ENCODE measurements at regions not wholly inside any gene's neighbourhood (a gene's known extent, or its start where the extent isn't known, plus 50 kb on each side); places are given as distances from the start of the nearest gene placed in this dataset.

DNA sequence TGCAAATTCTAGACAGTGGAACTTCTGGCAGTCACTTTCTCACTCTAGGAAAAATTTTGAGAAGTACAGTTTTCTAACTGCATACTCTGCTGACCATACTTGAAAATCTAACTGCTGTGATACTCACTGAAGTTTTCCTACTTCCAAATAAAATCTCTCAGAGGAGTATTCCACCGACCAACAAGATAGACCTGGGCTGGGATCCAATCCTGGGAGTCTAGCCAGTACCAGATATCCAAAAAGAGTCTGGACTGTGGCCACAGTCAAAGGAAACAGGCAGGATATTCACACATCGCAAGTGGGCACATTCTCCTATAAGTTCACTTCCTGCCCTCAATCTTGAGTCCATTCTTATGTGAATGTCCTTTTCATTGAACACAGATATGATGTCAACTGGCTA lies 1138.7 kb upstream of the PCDH7 start:
- Mint-ChIP-seq H3K36me3 (no peaks in the 10 kb centered on the region), H3K4me3 (no peak overlapping the region), H3K27ac (no peak overlapping the region), H3K9me3 (peaks cover 14% of the 10 kb centered on the region), H3K27me3 (no peaks in the 10 kb centered on the region), H3K4me1 (no peaks in the 10 kb centered on the region)
- no peak for DNase-seq
- CTCF ChIA-PET: no interaction called here

DNA sequence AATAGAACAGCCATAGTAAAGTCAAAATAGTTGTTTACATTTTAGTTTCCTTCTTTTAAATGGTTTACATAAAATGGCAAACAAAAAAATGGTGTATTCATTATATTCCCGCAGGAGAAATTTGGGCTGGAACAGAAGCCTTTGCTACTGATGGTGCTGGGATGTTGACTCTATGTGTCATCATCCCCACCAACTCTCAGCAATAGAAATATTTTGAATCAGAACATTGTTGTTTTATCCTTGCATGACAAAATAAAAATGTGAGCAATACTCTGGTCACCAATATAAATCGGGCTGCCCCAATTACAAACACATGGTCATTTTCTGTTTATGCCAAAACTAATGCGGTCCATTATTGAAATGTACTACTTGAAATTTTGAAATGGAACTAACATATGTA lies 1131.6 kb upstream of the PCDH7 start:
- Mint-ChIP-seq H3K27me3 (no peaks in the 10 kb centered on the region), H3K27ac (no peak overlapping the region), H3K9me3 (peaks cover 14% of the 10 kb centered on the region), H3K4me1 (no peaks in the 10 kb centered on the region), H3K36me3 (no peaks in the 10 kb centered on the region), H3K4me3 (no peak overlapping the region)
- DNase-seq: no peak
- CTCF ChIA-PET: no interaction called here

DNA sequence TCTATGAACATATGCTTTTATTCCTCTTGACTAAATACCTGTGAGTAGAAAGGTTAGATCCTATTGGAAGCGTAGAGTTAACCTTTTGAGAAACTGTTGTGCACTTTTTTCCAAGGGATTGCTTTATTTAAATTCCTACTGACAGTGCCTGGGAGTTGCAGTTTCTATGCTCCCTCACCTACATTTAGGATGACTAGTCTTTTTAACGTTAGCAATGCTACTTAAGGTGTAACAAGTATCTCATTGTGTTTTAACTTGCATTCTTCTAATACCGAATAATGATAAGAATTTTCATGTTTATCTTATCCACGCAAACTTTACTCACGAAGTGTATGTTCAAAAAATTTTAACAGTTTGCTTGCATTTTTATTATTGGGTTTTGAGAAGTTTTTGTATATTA lies 1123.9 kb upstream of the PCDH7 start:
- Mint-ChIP-seq H3K9me3 (peaks cover 6% of the 10 kb centered on the region), H3K4me1 (no peaks in the 10 kb centered on the region), H3K27me3 (no peaks in the 10 kb centered on the region), H3K4me3 (no peak overlapping the region), H3K36me3 (no peaks in the 10 kb centered on the region), H3K27ac (no peak overlapping the region)
- DNase-seq: no peak
- CTCF ChIA-PET: no interaction called here

DNA sequence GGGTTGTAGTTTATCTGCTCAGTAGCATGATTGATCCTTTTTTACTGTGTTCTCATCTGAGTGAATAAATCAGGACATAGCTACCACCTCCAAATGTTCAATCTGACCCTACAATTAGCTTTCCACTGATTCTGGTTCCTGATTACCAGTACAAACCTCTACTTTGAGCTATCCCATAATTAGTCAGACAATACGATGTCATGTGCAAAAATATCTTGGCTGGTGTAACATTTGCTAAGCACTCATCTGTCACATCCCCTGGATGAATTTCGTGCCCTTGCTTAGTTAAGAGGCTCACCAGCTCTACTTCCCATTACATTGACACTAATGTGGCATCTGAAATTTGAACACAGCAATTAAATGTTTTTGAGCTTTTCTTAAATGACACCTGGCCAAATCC lies 1101.0 kb upstream of the PCDH7 start:
- no peak overlapping the region for H3K27ac Mint-ChIP-seq
- no peaks in the 10 kb centered on the region for H3K4me1 Mint-ChIP-seq
- DNase-seq: no peak
- no peaks in the 10 kb centered on the region for H3K36me3 Mint-ChIP-seq
- H3K9me3 Mint-ChIP-seq: peaks cover 8% of the 10 kb centered on the region
- no peaks in the 10 kb centered on the region for H3K27me3 Mint-ChIP-seq
- H3K4me3 Mint-ChIP-seq: no peak overlapping the region
- CTCF ChIA-PET: no interaction called here

DNA sequence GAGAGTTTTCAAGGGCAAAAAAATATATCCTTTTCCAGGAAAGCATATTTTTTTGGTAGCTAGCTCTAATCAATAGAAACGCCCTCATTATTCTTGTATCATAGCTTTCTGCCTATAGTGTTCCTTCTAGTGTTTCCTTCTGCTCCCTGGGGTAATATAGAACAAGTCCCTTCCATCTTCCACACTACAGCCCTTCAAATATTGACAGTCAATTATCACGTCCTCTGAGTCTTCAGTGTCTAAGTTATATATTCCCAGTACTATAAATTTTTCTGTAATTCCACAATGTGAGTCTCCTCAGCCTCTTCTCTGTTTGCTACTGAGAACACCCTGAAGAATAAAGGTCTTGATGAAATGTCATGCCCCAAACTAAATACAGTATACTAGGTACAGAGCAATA lies 1088.0 kb upstream of the PCDH7 start:
- no peak overlapping the region for H3K4me3 Mint-ChIP-seq
- H3K27me3 Mint-ChIP-seq: no peaks in the 10 kb centered on the region
- CTCF ChIA-PET: no interaction called here
- no peaks in the 10 kb centered on the region for H3K36me3 Mint-ChIP-seq
- no peak for DNase-seq
- no peak overlapping the region for H3K27ac Mint-ChIP-seq
- no peaks in the 10 kb centered on the region for H3K4me1 Mint-ChIP-seq
- H3K9me3 Mint-ChIP-seq: peaks cover 6% of the 10 kb centered on the region

DNA sequence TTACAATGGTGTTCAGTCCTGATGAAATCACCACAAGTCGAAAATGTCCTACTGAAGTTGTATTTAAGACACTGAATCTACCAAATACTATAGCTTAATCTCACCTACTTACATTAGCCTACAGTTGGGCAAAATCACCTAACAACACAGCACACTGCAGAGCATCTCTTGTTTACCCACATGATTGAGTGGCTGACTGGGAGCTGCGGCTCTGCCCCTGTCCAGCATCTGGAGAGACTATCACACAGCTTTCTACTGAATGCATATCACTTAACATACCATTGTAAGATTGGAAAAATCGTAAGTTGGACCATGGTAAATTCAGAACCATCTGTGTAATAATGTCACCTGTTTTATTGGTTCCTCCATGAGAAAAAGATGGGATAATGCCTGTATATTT lies 1083.2 kb upstream of the PCDH7 start:
- no peak for DNase-seq
- Mint-ChIP-seq H3K9me3 (peaks cover 4% of the 10 kb centered on the region), H3K4me3 (no peak overlapping the region), H3K27me3 (no peaks in the 10 kb centered on the region), H3K4me1 (no peaks in the 10 kb centered on the region), H3K27ac (no peak overlapping the region), H3K36me3 (no peaks in the 10 kb centered on the region)
- CTCF ChIA-PET: no interaction called here

DNA sequence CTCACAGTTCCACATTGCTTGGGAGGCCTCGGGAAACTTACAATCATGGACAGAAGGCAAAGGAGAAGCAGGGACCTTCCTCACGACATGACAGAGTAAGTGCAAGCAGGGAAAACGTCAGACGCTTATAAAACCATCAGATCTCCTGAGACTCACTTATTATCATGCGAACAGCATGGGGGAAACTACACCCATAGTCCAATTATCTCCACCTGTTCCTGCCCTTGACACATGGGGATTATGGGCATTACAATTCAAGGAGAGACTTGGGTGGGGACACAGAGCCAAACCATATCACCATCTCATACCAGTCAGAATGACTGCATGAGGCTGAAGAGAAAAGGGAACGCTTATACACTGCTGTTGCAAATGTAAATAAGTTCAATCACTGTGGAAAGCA lies 1066.9 kb upstream of the PCDH7 start:
- no peak overlapping the region for H3K27ac Mint-ChIP-seq
- H3K9me3 Mint-ChIP-seq: peaks cover 17% of the 10 kb centered on the region
- H3K4me3 Mint-ChIP-seq: no peak overlapping the region
- DNase-seq: no peak
- CTCF ChIA-PET: no interaction called here
- no peaks in the 10 kb centered on the region for H3K36me3 Mint-ChIP-seq
- H3K27me3 Mint-ChIP-seq: no peaks in the 10 kb centered on the region
- no peaks in the 10 kb centered on the region for H3K4me1 Mint-ChIP-seq

DNA sequence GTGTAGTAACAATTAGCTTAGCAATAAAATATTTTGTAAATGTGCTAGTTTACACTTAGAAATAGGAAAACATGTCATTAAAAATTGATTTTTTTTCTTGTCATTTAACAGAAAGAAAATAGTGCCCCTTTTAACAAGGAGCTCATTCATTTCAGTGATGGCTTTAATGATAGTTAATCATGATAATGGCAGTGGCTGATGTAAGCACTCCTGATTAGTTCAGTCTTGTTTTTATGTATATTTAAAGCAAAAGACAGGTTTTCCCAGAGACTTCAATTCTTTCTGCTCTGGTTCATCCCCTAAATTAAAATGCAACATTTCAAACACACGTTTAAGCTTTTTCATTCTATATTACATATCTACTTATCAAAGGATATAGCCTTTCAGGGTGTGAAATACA lies 1039.5 kb upstream of the PCDH7 start:
- CTCF ChIA-PET: no interaction called here
- DNase-seq: no peak
- Mint-ChIP-seq H3K4me1 (no peaks in the 10 kb centered on the region), H3K27ac (no peak overlapping the region), H3K4me3 (no peak overlapping the region), H3K27me3 (no peaks in the 10 kb centered on the region), H3K9me3 (peaks cover 10% of the 10 kb centered on the region), H3K36me3 (no peaks in the 10 kb centered on the region)

DNA sequence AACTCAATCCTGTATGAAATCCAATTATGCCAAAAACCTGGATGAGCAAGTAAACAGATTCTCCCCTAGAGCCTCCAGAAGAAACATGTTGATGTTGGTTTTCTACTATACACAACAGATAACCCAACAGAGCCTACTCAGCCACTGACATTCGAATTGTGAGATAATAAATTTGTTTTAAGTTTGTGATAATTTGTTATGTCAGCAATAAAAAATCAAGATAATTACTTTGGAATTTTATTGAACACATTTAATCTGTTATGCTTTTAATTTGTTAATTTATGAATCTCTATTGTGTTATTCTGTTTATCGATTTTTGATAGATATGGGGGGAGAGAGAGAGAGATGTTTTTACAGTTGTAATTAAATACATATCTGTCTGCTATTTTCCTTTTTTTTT lies 1016.1 kb upstream of the PCDH7 start:
- Mint-ChIP-seq H3K36me3 (no peaks in the 10 kb centered on the region), H3K27me3 (no peaks in the 10 kb centered on the region), H3K27ac (no peak overlapping the region), H3K9me3 (peaks cover 23% of the 10 kb centered on the region), H3K4me1 (no peaks in the 10 kb centered on the region), H3K4me3 (no peak overlapping the region)
- CTCF ChIA-PET: no interaction called here
- no peak for DNase-seq

DNA sequence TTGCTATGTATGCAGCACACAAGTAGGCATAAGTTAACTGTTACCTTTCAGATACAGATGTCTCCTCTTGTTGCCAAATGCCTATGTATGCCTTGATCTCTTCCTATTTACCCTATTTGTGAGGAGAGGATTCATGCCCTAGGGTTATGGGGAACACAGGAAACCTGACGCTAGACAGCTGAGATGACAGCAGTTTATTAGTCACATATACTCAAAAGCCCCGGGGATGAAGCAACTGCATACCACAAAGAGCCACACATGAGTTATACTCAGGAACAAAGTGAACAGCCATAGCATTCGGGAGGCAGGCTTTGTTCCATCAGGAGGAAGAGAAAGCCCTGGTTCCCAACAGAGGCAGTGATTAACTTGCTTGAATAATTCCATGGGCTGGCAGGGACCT lies 1011.7 kb upstream of the PCDH7 start:
- no peak for DNase-seq
- H3K27ac Mint-ChIP-seq: no peak overlapping the region
- no peaks in the 10 kb centered on the region for H3K27me3 Mint-ChIP-seq
- H3K36me3 Mint-ChIP-seq: no peaks in the 10 kb centered on the region
- no peaks in the 10 kb centered on the region for H3K4me1 Mint-ChIP-seq
- CTCF ChIA-PET: no interaction called here
- no peak overlapping the region for H3K4me3 Mint-ChIP-seq
- H3K9me3 Mint-ChIP-seq: peaks cover 8% of the 10 kb centered on the region

DNA sequence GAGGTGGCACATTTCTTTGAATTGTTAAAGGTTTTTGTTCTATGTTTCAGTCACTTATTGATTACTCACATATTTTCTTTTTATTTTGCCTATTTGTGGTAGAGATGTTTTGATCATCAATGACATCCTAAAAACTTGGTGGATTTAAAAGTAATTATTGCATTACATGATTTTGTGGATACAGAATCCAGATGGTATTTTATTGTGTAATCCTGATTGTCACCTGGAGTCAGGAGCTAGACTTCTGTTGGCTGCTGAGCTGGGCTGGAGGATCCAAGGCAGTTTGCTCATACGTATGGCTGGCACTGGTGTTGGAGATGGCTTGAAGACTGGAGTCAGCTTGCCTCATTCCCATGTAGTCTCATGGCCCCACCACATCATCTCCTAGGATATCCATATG lies 1009.6 kb upstream of the PCDH7 start:
- H3K4me1 Mint-ChIP-seq: no peaks in the 10 kb centered on the region
- CTCF ChIA-PET: no interaction called here
- H3K4me3 Mint-ChIP-seq: no peak overlapping the region

DNA sequence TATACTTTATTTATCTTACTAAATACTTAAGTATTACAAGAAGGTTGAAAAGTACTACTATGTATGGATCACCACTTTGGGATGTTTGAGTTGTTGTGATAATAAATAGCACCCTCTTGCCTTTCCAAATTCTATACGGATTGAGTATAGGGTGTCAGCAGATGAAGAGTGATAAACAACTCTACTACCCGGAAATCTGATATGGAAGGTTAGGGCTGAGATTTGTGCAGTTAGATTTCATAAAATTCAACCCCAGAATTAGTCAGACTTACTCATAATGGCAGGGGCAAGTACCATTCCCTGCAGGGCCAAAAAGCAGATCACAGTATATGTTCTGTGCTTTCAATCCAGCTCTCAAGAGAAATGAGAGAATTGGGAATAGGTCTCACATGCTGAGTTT lies 1008.9 kb upstream of the PCDH7 start:
- Mint-ChIP-seq H3K27ac (no peak overlapping the region), H3K4me3 (no peak overlapping the region)
- CTCF ChIA-PET: no interaction called here

More for the DNA sequence above, 1009.6 kb upstream of the PCDH7 start:
- no peak for DNase-seq
- Mint-ChIP-seq H3K9me3 (peaks cover 8% of the 10 kb centered on the region), H3K36me3 (no peaks in the 10 kb centered on the region), H3K27me3 (no peaks in the 10 kb centered on the region), H3K27ac (no peak overlapping the region)

DNA sequence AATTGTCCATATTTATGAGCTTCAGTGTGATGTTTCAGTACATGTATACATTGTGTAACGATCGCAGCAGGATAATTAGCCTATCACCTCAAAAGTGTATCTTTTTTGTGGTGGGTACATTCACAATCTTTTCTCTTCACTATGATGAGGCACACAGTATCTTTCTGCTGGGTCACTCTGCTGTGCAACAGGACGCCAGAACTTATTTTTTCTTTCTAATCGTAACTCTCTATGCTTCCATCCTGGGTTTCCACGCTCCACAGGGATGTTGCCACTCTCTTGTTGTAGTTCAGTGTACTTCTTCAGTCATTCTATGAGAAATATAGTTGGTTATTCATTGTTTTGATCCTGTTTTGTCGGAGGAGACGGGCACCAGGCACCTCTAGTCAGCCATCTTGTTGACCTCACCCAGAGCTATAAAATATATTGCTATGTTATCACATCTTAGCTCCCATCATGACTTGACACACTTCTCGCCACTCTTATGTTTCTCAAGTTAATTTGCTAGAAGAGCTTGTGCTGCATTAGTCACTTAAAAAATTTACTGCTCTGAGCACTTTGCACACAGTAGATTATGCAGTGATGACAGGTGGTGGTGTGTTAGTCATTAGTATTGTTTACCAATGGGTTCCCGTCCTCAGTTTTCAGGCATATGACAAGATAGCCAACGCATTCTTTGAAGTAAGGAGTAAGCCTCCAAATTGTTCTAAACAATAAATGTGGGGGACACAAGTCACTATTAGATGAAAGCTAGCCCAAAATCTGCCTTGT lies 1002.7 kb upstream of the PCDH7 start:
- H3K36me3 Mint-ChIP-seq: no peaks in the 10 kb centered on the region
- no peak overlapping the region for H3K27ac Mint-ChIP-seq
- no peak overlapping the region for H3K4me3 Mint-ChIP-seq
- no peaks in the 10 kb centered on the region for H3K4me1 Mint-ChIP-seq
- H3K27me3 Mint-ChIP-seq: no peaks in the 10 kb centered on the region
- peaks cover 10% of the 10 kb centered on the region for H3K9me3 Mint-ChIP-seq
- CTCF ChIA-PET: no interaction called here
- no peak for DNase-seq

More for the DNA sequence above, 1008.9 kb upstream of the PCDH7 start:
- Mint-ChIP-seq H3K4me1 (no peaks in the 10 kb centered on the region), H3K27me3 (no peaks in the 10 kb centered on the region), H3K9me3 (peaks cover 5% of the 10 kb centered on the region), H3K36me3 (no peaks in the 10 kb centered on the region)
- no peak for DNase-seq

DNA sequence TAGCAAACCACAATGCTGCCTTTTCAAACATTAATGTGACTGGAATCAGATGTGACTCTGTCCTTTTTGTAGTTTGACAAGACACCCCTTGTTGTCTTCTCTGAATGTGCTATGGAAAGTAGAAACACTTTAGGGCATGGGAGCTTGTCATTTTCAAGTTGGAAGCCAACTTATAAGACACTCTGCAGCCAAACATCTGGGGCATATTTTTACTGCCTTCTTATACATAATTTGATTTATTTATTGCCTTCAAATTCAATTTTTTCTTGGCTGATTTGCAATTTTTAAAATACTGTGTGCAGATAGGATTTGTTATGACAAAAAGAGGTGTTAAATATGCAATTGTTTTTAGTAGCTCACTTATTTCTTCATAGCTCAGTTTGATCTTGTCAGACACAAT lies 1002.0 kb upstream of the PCDH7 start:
- Mint-ChIP-seq H3K9me3 (peaks cover 10% of the 10 kb centered on the region), H3K36me3 (no peaks in the 10 kb centered on the region), H3K27ac (no peak overlapping the region), H3K4me3 (no peak overlapping the region), H3K4me1 (no peaks in the 10 kb centered on the region), H3K27me3 (no peaks in the 10 kb centered on the region)
- no peak for DNase-seq
- CTCF ChIA-PET: no interaction called here

DNA sequence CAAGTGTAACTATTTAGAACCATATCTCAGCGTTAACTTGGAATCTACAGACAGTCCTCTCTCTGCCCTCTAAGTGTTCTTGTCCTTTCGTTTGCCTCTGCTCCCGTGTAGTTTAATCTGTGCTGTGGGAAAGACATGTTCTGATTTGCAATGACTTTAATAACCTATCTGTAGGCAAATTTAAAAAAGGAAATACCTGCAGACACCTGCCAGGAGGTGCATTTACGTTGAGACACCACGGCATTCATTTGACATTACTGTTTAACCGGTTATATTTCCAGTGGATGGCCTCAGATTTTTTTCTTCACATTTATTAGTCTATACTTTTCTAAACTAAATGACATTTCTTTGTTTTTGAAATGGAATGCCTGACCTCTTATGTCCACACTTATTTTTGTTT lies 997.9 kb upstream of the PCDH7 start:
- Mint-ChIP-seq H3K27ac (no peak overlapping the region), H3K4me3 (no peak overlapping the region), H3K9me3 (peaks cover 9% of the 10 kb centered on the region), H3K4me1 (no peaks in the 10 kb centered on the region), H3K36me3 (no peaks in the 10 kb centered on the region), H3K27me3 (no peaks in the 10 kb centered on the region)
- CTCF ChIA-PET: no interaction called here
- DNase-seq: no peak

DNA sequence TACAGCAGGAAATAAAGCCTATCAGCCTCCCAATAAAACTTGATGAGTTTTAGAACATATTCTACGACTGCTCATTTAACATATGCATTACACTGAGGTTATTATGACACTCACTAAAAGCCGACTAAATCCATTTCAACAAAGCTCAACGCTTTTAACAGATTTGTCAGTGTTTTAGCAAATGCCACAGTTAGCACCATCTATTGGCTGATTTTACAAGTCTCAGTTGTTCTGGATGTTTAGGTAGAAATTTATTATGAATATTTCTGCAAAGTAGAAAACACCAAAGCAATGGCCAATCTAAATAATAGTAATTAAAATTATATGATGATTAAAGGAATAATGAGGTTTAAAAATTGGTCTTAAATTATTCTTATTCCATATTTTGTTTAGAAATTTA lies 993.2 kb upstream of the PCDH7 start:
- Mint-ChIP-seq H3K36me3 (no peaks in the 10 kb centered on the region), H3K27me3 (no peaks in the 10 kb centered on the region), H3K27ac (no peak overlapping the region), H3K4me3 (no peak overlapping the region), H3K9me3 (no peaks in the 10 kb centered on the region), H3K4me1 (no peaks in the 10 kb centered on the region)
- CTCF ChIA-PET: no interaction called here
- no peak for DNase-seq

All from activated naive CD4-positive, alpha-beta T cell treated with anti-CD3 and anti-CD28 coated beads, Interleukin-2, amount 10 ng/mL, durations not matched to agents 7 days and 5 days (primary cell).